SIG-M5 treated with dmso at 0.1 percent for 504 hours (cell line): ENCODE measurements at regions not wholly inside any gene's neighbourhood (a gene's known extent, or its start where the extent isn't known, plus 50 kb on each side); places are given as distances from the start of the nearest gene placed in this dataset.

Source experiments
- DNase-seq: peaks from one replicate; lab custom pipeline; 2025; ENCODE audit not compliant: unreplicated experiment; lab: John Stamatoyannopoulos, UW

DNA sequence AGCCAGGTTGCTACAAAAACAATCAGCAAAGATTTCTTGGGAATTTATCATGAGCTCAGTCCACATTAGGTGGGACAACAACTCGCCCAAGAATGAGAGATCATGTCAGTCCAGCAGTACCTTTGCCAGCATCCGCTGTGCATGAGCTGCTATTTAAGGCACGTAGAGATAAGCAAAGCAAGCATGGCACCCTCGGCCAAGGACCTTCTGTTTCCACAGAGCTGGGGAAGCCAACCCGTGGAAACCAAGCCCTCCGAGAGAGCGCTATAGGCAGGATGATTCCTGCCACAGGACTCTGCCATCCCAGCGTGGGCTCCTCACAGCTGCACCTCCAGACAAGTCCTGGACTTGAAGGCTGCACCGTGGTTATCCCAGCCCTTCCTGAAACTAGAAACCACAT lies 189.5 kb upstream of the PPP1R26 start:
- no peak for DNase-seq

DNA sequence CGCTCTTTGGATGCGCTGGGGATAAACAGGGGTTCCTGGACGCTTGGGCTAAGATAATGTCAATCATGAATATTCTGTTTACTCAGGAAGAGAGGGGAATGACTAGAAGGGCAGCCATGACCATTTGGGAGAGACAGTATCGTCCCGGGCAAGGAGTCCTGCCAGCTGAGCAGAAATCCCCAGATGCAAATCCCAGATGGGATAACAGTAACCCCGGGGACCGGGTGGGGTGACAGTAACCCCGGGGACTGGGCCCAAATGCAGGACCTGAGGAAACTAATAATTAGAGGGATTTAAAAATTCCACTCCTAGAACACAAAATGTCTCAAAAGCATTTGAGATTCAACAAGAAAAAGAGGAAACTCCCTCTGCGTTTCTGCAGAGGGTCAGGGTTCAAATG lies 189.0 kb upstream of the PPP1R26 start:
- DNase-seq, result no peak

DNA sequence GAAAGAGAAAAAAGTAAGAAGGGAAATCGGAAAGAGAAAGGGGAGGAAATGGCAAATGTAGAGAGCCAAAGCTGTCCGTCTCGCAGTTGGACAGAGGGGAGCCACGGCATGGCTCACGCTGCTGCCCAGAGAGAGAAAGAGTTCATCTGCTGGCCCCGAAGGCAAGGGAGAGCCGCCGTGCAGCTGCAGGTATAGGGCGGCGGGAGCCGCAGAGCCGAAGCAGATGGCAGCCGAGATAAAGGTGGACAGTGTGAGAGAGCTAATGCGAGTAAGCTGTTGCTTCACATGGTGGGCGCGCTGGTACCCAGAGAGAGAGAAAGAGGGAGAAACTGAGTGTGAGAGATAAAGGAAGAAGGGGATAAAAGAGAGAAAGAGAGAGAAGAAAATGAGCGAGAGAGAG lies 188.4 kb upstream of the PPP1R26 start:
- no peak for DNase-seq

DNA sequence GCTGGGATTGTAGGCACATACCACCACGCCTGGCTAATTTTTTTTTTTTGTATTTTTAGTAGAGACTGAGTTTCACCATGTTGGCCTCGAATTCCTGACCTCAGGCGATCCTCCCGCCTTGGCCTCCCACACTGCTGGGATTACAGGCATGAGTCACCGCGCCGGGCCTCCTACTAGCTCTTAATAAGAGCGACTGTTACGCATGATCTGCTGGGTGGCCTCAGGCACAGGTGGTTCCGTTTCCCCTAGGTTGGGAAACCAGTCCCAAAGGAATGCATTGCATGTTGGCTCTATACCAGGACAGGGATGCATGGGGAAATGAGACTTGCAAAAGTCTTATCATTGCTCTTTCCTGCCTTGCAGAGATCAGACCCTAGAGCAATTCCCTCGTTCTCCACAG lies 184.7 kb upstream of the PPP1R26 start:
- DNase-seq, result no peak

DNA sequence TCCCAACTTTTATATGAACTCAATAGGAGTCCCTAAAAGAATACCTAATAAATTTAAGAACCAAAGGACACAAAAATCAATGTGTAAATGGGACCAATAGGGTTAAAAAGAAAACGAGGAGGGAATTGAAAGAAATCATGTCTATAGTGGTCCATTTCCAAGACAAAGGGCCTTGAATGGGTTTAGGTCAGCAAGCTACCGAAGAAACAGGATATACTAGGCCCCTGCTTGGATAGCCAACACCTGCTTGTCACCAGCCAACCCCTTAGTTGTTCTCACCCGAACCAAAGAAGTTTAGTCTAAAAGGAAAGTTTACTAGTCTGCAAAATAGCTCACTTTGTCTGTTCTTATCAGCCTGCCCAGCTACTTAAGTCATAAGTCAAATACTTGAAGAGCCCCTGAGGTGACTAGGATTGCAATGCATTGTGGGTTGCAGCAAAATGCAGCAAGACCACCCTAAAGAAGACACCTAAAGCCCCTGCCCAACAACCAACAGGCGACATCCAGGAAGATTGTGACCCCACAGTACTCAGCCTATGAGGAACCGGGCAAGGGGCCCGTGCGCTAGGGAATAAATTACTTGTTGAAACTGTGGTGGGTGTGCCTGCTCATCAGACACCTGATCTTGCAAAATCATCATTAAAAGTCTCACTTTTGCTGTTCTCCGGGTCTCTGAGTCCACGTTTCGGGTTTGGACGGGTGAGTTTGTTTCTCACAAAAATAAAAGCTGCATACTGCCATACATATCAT lies 183.9 kb upstream of the PPP1R26 start:
- DNase-seq, result no peak

DNA sequence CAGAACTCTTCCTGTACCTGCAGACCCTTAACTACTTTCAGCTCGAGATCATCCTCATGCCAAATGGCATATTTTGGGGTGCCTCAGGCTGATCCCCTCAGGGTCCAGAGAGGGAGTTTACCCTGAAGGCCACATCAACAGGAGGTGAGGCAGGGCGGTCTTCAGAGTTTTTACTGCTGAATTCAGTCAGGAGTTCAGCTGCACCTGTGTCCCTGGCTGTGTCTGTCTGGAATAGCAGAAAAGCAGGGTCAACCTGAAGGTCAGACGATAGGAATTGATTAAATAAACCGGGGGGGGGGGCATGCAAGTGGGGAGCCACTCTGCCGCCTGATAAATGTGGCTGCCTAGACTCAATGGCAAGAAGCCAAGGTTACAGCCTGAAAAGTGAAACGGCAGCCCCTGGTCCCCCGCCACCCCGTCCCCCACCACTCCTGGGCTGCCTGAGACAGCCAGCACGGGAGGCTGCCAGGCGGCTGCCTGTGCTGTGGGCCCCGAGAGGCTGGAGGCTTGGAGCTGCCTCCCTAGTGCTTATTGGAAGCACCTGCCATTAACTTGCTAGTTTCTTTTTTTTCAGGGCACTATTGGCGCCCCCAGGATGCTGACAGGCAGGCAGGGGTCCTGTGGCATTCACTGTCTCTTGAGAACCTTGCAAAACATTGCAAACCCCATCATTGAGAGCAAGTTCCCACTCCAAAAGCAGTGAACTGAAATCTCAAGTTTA lies 182.7 kb upstream of the PPP1R26 start:
- no peak for DNase-seq

DNA sequence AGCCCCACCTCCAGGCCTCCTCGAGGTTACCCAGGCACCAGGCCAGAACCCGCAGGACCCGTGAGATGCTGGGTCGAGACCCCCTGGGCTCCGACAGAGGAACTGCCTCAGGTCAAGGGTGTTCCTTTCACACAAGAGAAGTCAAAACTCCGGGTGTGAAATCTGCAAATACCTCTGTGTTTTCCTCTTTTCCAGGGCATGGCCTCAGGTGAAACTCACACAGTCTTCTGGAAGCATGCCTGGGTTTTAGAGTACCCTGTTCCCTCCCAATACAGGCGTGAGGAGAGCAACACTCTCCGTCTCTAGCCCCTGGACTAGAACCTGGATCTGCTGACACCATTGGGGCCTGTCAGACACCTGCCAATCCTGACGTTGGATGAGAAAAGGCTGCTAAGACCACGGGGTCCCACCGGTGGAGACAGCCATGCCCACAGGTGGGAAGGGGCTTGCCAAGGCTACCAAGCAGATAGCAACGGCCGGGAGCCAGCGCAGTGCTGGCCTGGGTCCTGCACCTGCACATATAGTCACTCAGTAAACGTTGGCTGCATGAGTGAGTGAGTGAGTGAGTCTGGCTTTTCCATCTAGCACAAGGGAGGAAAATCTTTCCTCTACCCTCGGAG lies 182.0 kb upstream of the PPP1R26 start:
- no peak for DNase-seq

DNA sequence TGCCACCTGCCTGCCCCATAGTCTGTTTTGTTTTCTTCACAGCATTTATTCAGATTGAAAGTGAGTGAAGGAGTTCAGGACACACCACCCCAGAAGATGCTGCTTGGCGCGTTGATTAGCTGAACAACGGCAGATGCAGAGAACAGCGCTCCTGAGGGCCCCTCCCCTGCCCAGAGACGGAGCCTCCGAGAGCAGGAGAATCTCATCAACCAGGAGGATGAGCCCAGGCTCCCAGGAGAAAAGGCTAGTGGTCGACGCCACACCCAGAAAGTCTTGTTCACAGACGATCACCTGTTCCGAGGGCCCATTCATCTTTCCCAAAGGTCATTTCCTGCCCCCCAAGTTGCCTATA lies 180.4 kb upstream of the PPP1R26 start:
- DNase-seq, result no peak

DNA sequence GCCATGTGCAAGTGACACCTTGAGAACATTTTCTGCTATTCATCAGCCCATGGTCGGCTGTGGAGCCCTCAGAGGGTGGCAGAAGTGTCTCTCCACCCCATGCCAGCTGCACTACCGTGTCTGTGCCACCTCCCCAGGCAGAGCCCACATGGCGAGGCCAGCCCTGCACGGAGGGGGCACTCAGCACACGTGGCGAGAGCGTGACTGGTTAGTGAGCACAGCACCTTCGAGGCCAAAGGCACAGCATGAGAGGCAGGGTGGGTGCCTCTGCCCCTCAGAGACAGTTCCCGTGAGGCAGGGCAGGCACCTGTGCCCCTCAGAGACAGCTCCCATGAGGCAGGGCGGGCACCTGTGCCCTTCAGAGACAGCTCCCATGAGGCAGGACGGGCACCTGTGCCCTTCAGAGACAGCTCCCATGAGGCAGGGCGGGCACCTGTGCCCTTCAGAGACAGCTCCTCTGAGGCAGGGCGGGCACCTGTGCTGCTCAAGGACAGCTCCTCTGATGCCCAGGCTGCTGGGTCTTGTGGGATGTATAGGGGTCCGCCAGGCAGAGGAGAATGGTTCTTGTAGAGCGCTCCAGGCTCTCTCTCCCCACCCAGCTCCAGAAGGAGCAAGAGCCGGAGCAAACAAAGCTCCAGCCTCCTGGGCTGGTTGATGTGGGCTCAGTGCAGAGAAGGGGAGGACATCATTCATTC lies 179.8 kb upstream of the PPP1R26 start:
- no peak for DNase-seq

DNA sequence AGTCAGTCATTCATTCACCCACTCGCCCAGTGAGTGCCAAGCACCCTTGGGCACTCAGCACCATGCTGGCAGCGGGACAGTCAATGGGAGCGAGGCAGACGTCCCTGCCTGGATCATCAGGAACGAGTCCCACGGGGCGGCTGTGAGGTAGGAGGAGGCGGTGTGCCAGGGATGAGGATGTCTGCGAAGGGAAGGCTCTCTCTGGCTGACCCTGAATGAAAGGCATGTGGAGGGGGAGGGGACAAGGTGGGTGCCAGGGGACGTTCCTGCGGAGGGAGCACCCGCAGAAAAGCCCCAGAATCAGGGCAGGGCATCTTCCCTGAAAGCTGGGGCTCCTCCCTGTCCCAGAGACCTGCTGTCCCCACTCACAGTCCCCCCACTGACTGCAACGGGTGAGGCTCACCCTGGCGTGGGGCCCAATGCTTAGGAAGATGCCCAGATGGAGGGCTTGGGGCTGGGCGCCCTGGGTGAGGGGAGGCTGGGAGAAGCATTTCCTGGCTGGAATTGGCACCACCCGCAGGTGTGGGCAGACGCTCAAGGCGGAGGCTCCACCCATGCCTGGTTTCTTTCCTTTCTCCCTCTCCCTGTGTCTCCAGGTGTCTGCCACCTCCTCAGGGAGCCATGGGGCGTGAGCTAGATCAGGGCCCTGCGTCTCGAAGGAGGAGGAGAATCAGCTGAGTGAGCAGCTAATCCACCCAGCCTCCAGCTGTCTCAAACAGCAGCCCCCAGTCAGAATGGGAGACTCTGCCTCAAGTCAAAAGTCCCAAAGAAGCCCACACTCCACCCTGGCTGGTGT lies 179.0 kb upstream of the PPP1R26 start:
- DNase-seq, result no peak

DNA sequence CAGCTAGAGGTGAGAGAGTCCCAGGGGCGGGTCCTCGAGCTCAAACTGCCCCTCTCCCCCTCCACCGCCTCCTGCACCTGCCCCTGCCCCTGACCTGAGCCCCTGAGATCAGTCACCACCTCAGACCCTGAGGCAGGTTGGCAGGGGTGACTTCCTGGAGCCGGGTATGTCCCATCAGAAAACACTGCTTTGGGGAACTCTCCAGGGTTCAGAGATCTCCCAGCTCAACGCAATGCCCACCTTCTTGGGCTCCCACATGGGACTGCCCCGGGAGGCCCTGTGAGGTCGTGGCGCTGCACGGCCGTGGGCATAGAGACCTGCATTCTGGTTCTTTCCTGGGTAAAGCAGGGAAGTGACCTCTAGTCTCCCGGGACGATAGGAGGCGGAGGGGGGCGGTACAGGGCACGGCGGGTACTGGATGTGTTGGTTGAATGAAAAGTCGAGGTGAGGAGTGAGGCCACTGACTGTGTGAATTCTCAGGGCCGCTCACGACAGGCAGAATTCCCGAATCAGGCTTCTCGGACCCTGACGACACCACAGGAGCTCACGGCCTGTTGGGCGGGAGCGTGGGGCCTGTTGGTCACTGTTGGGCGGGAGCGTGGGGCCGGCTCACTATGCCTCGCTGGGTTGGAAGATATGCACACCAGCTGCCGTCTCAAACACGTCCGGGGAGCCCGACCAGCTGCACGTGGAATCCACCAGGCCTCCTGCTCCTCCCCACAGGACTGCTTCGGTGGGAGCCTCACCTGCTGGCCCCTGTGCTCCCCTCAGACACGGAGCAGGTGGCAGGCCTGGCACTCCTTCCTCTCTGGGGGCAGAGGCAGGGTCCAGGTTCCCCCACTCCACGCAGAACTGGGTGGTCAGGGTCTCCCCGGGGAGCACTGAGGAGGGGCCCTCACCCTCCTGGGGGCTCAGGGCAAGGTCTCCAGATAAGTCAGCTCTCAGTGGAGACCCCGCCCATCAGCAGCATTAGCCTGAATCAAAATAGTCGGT lies 178.0 kb upstream of the PPP1R26 start:
- no peak for DNase-seq

DNA sequence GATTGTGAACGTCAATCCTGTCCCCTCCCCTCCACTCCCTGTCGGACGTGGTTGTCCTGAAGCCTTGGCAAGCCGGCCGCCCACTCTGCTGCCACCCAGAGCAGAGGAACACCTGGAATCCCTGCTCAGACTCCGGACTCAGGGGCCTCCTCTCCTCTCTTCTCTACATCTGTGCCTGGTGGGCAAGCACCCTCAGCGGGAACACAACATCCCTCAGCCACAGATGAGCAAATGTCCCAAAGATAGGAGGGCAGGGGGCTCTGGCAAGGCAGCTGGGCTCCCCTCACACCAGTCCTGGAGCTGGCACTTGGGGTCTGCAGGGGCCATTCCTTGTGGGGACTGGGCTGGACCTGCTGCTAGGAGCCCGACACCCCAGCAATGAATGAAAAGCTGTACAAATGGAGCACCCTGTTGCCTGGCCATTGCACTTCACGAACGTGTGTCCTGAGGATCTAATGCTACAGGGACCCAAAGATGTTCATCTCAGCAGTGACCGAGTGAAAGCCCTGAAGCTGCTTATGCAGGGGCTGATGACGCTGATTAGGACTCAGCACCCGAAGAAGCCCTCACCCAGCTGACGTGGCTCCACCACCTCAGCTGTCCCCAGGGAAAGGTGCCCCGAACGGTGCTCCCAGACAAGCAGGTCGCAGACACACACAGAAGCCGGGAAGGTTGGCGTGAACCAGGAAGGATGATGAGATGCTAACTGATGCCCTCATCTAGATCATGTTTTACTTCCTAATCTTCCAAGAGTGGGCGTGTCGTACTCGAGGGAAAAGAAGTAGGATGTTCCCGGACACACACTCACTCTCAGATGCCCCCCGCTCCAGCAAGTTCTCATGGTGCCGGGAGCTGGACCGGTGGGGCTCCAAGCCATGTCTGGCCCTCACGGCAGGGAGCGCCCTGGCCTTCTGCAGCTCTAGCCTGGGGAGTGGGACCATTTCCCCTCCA lies 177.0 kb upstream of the PPP1R26 start:
- no peak for DNase-seq

DNA sequence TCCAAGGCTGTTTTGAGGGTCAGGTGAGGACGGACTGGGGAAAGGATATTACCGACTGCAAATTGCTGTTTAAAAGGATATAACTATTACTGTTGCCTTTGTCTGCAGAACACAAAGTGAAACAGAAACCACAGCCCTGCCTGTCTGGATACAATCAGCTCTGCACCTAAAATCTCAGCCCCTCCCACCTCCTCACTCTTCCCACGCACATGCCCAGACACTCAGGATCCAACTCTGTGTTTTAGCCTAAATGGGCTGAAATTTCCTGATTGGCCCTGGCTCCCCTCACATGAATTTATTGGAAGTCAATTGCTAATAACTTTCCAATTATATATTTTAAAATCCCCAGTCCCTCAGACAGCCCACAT lies 176.3 kb upstream of the PPP1R26 start:
- DNase-seq, result no peak

DNA sequence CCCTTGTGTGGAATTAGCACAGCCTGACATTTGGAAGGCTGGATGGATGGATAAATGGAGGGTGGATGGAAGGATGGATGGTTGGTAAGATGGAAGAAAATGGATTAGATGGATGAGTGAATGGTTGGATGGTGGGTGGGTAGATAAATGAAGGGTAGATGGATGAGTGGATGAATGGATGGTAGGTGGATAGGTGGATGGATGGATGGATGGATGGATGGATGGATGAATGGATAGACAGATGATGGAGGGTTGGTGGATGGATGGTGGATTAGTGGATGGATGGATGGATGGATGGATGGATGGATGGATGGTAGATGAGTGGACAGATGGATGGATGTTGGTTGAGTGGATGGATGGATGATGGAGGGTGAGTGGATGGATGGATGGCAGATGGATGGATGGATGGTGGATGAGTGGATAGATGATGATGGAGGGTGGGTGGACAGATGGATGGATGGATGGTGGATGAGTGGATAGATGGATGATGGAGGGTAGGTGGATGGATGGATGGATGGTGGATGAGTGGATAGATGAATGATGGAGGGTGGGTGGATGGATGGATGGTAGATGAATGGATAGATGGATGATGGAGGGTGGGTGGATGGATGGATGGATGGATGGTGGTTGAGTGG lies 175.6 kb upstream of the PPP1R26 start:
- DNase-seq, result no peak

DNA sequence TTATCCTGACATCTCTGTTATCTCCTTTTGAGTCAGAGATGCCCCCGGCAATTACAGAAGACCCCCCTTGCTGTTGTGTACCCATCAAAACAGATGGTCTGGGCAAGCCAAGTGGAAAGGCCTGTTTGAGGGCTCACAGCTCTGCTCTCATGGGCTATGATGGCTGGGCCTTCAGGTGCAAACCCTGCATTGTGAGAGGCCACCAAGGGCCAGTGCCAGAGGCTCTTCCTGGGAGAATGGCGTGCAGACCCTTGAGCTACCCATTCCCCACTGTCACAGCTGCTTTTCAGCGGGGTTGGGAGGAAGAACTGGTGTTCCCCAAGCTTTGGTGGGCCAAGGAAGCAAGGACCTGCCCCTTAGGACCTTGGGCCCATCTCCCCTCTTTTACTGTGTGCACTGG lies 174.7 kb upstream of the PPP1R26 start:
- no peak for DNase-seq

DNA sequence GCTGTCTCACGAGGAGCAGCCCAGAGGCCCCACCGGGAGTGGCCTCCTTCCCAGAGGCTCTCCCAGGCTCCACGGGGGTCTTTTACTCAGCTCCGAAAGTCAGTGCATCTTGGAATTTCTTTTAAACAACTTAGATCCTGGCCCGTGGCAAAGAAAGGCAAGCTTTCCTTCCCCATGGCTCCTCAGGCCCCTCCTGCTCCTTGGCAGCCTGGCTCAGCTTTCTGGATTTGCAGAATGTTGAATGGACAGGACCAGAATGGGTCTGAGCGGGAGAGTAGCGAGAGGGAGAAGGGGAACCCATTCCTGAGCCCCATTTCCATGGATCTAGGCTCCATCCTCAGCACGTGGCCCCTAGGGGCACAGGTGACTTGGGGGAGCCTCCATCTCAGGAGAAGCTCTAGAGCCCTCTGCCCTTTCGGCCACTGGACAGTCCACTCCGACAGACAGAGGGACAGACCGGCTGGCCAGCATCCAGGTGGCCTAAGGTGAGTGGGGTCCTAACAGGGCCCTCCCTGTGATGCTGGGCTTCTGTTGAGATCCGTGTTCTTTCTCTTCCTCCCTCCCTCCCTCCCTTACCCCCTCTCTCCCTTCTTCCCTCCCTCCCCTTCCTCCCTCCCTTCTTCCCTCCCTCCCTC lies 173.9 kb upstream of the PPP1R26 start:
- DNase-seq, result no peak

DNA sequence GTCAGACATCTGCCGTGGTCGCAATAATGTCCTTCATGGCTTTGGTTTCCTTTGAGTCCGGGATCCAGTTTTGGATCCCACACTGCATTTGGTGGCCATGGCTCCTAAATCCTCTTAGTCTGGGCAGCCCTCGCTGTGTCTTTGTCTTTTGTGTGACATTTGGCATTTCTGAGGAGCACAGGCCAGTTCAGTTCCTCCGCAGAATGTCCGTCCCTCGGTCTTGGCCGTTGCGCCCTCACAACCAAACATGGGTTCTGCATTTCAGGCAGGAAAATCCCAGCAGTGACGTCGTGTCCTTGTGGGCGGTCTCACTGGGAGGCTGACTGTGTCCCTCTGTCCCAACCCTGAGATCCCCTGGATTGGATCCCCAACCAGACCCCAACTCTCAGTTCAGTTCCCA lies 172.9 kb upstream of the PPP1R26 start:
- DNase-seq, result no peak

DNA sequence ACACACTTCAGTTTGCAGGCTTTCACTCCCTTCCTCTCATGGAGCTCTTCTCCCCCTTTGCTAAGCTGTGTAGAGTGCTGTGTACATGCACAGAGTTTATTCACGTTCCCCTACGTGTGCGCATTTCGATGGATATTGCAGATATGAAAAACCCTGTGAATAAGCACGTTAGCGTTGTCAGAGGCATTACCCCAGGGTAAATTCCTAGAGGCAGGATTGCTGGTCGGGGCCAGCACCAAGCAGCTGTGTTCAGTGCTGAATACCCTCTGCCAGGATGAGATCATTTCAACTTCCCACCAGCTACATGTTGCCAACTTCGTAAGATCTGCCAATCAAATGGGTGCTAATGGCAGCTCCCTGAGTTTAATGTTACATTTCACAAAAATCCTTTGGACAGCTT lies 172.3 kb upstream of the PPP1R26 start:
- no peak for DNase-seq
